ENCODE measurements at regions not wholly inside any gene's neighbourhood (a gene's known extent, or its start where the extent isn't known, plus 50 kb on each side); places are given as distances from the start of the nearest gene placed in this dataset.

DNA sequence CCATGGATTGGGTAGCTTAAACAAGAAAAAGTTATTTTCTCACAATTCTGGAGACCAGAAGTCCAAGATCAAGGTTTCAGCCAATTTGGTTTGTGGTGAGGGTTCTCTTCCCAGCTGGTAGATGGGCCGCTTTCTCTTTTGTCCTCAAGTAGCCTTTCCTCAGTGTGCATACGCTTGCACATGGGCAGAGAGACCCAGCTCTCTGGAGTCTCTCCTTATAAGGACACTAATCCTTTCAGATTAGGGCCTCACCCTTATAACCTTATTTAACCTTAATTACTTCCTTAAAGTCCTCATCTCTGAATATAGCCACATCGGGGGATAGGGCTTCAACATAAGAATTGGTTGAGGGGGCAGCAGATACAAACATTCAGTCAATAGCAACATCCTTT is 68.4 kb upstream of the NLK start:
- no peak overlapping the region for H3K4me3 ChIP-seq (ENCODE audit: low read depth, low read length)
- DNase-seq (ENCODE audit: low read depth): no peak
- TF ChIP-seq, protein P1, sequence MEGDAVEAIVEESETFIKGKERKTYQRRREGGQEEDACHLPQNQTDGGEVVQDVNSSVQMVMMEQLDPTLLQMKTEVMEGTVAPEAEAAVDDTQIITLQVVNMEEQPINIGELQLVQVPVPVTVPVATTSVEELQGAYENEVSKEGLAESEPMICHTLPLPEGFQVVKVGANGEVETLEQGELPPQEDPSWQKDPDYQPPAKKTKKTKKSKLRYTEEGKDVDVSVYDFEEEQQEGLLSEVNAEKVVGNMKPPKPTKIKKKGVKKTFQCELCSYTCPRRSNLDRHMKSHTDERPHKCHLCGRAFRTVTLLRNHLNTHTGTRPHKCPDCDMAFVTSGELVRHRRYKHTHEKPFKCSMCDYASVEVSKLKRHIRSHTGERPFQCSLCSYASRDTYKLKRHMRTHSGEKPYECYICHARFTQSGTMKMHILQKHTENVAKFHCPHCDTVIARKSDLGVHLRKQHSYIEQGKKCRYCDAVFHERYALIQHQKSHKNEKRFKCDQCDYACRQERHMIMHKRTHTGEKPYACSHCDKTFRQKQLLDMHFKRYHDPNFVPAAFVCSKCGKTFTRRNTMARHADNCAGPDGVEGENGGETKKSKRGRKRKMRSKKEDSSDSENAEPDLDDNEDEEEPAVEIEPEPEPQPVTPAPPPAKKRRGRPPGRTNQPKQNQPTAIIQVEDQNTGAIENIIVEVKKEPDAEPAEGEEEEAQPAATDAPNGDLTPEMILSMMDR (conservative IDR thresholded peaks at IDR 0.05; ENCODE audit: low read depth, low read length): no peak

DNA sequence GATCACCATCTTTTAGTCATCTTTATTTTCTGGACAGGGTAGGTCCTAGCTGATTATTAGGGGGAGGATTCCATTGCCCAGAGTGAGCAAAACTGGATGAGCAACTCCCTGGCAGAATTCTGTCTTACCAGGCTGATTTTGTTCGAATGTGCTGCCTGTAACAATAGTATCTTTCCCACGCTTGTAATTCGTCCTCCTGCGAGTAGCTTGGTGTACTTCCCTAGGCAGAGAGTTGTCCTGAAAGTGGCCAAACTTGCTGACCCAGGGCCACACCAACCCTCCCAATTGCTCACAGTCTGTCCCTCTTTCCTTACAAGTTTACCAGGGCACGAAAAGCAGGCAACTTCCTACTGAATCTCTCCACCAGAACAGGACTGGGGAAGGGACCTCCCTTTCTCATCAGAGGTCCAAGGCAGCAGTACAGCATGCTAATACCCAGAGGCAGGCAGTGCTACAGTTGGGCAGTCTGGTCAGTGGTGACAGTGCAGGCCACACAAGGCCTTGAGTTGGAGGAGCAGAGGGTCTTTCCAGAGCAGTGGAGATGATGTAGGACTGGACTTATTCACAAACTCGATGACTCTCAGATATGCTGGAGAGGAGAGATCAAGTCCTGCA is 67.8 kb upstream of the NLK start:
- TF ChIP-seq, protein P1 (conservative IDR thresholded peaks at IDR 0.05; ENCODE audit: low read depth, low read length): no peak
- DNase-seq (ENCODE audit: low read depth): no peak
- H3K4me3 ChIP-seq (ENCODE audit: low read depth, low read length): no peak overlapping the region

DNA sequence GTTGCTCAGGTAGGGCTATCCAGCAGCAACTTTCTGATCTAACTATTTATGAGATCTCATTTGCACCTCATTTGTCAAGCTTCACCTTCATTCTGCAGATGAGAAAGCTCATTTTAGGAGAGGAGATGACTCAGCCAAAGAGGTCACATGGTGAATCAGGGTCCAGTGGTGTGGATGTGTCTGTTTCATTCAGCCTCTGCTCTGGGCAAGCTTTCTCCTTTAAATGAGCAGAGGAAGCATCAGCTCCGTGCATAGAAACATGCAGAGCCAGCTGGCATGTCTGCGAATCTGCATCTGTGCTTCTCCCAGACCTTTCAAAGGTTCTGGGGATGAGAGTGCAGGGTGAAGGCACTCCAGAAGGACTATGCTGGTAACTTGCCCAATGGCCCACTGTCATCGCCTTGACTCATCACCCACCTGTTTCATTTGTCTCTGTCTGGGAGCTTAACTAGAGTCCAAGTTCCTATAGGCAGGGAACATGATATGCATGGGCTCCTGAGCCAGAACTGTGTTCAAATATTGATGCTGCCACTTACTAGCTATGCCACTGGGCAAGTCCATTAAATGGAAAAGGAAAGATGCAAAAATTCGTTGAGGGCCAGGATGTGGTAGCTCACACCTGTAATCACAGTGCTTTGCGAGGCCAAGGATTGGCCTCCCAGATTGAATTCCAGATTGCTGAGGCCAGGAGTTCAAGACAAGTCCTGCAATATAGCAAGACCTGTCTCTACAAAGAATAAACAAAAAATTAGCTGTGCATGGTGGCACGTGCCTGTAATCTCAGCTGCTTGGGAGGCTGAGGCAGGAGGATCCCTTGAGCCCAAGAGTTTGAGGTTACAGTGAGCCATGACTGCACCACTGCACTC is 67.1 kb upstream of the NLK start:
- no peak overlapping the region for H3K4me3 ChIP-seq (ENCODE audit: low read depth, low read length)
- TF ChIP-seq, protein P1 (conservative IDR thresholded peaks at IDR 0.05; ENCODE audit: low read depth, low read length): no peak
- no peak for DNase-seq (ENCODE audit: low read depth)

DNA sequence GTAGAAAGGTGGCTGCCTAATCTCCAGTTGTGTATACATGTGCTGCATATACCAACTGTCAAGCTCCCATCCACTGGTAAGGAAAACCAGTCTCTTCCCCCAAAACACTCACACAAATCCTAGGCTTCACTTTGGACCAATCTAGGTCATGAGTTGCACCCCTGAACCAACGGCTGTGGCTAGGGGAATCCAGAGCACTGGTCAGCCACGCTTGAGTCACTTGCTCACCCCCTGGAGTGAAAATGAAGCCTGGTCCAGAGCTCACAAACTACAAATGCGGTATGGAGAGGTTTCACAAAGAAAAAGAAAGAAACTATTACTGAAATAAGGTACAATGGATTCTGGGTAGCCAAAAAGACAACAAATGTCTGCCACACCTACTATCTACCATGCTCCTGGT is 66.1 kb upstream of the NLK start:
- H3K4me3 ChIP-seq (ENCODE audit: low read depth, low read length): no peak overlapping the region
- TF ChIP-seq, protein P1 (conservative IDR thresholded peaks at IDR 0.05; ENCODE audit: low read depth, low read length): no peak
- no peak for DNase-seq (ENCODE audit: low read depth)

DNA sequence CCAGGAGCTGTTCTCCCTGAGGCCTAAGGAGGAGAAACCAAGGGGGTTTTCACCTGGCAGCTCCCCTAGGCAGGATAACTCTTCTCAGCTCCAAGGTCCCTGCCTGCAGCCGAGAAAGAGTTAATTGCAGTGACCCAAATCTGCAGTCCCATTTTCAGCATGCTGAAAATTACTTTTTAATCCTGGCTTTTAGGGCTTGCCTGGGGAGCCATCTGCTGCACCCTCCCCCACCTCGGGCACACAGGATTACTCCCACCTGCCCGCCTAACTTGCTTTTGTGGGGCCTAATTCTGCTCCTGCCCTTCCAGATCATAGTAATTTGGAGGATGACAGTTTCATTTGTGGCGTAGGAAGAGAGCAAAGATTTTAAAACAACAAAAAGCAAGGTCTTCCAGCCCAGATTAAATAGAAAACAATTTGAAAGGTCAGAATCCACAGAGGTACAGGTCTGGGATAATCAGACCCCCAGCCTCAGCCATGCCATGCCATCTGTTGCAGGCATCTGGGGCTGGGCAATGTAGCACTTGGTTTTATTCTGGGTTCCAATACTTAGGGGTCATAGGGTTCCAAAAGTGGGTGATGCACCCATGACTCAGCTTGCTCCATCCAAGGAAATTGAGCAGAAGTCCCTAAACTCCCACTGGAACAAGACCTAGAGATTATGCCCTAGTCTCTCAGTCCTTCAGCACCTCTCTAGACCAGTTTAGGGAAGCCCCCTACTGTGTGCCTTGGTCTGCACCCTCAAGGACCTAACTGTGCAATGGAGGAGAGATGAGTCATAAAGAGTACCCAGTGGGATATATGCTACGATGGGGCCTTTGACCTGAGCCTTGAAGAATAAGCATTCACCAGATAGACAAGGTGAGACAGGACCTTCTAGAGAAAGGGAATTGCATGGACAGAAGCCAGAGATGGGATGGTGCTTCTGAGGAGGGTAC is 64.5 kb upstream of the NLK start:
- TF ChIP-seq, protein P1 (conservative IDR thresholded peaks at IDR 0.05; ENCODE audit: low read depth, low read length): no peak
- no peak for DNase-seq (ENCODE audit: low read depth)
- no peak overlapping the region for H3K4me3 ChIP-seq (ENCODE audit: low read depth, low read length)

DNA sequence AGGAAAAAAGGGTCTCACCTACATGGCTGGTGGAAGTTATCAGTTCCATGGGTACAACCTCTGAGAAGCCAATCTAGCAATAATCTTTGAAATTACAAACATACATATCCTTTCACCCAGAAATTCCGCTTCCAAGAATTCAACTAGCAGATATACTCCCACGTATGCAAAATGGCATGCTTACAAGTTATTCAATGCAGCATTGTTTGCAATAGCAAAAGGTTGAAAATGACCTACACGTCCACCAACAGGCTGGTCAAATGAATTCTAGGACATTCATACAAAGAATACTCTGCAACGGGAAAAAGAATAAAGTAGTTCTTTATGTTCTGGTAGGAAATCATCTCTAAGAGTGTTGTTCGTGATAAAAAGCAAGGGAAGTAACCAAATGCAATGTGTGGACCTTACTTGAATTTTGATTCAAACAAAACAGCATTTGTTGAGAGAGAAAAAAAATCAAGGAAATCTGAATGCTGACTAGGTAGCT is 63.7 kb upstream of the NLK start:
- no peak overlapping the region for H3K4me3 ChIP-seq (ENCODE audit: low read depth, low read length)
- TF ChIP-seq, protein P1 (conservative IDR thresholded peaks at IDR 0.05; ENCODE audit: low read depth, low read length): no peak
- no peak for DNase-seq (ENCODE audit: low read depth)

Data from epithelial cell of proximal tubule (primary cell).